Panc1 (cell line): ENCODE measurements at regions not wholly inside any gene's neighbourhood (a gene's known extent, or its start where the extent isn't known, plus 50 kb on each side); places are given as distances from the start of the nearest gene placed in this dataset.

Source experiments
- ATAC-seq: fragments of 200-7000 bp; cut with Tn5 transposase; 2 replicates; pipeline ENCODE4 v1.9.1; 2020; ENCODE audit warnings: mild to moderate bottlenecking, moderate library complexity
- BruUV-seq: library from RNA; stranded (reverse); fragments of 400-500 nt; replicated peaks from 2 replicates; lab custom pipeline; 2021; lab: Mats Ljungman, UMichigan
- CTCF ChIA-PET: fragments of 300-600 bp; sonication (Branson Sonifier 250); formaldehyde crosslinking; loops from one replicate; lab custom pipeline; 2022; ENCODE audit warnings: antibody characterized with exemption; lab: Charles Lee
- POLR2A ChIA-PET: fragments of 300-600 bp; sonication (Branson Sonifier 250); formaldehyde crosslinking; loops from one replicate; lab custom pipeline; 2022; ENCODE audit warnings: antibody characterized with exemption; lab: Charles Lee
- DNase-seq: peaks from one replicate; pipeline ENCODE4 v3.0.0-alpha.2; 2010; ENCODE audit warnings: low read depth, low spot score
- H3K27ac ChIP-seq: 2 replicates; pipeline ENCODE4 v1.5.1; 2011; ENCODE audit warnings: mild to moderate bottlenecking, low read length, inconsistent platforms
- H3K27me3 ChIP-seq: fragments of 200-500 bp; sonication (Bioruptor generic); 2 replicates; pipeline ENCODE4 v1.6.0; 2014; ENCODE audit warnings: low read length, inconsistent platforms; ENCODE audit not compliant: control insufficient read depth, insufficient read depth
- H3K36me3 ChIP-seq: fragments of 200-500 bp; sonication (Bioruptor generic); 2 replicates; pipeline ENCODE4 v1.5.1; 2014; ENCODE audit warnings: inconsistent platforms, mild to moderate bottlenecking, low read length, moderate library complexity; ENCODE audit not compliant: control insufficient read depth, insufficient read depth
- H3K4me1 ChIP-seq: 2 replicates; pipeline ENCODE4 v1.5.1; 2011; ENCODE audit warnings: inconsistent platforms, mild to moderate bottlenecking, low read length, moderate library complexity; ENCODE audit not compliant: control insufficient read depth, insufficient read depth
- H3K4me3 ChIP-seq, 2 experiments: 2 replicates each; pipeline ENCODE4 v1.5.1; 2011 to 2012; ENCODE audit warnings: low read depth in 2 of 2, low read length in 2 of 2, mild to moderate bottlenecking in 2 of 2, inconsistent platforms in 1 of 2, moderate library complexity in 1 of 2
- H3K9me3 ChIP-seq: fragments of 200-500 bp; sonication (Bioruptor generic); 2 replicates; pipeline ENCODE4 v1.5.1; 2014; ENCODE audit warnings: low read depth, mild to moderate bottlenecking, inconsistent platforms, low read length, moderate library complexity; ENCODE audit not compliant: control insufficient read depth, insufficient read depth
- POLR2AphosphoS5 ChIP-seq: IDR thresholded peaks from 2 replicates; pipeline ENCODE4 v1.6.1; 2012; ENCODE audit warnings: mild to moderate bottlenecking, low read depth, low read length, moderate library complexity
- SIN3A ChIP-seq: IDR thresholded peaks from 2 replicates; pipeline ENCODE4 v1.6.1; 2012; ENCODE audit warnings: low read depth, mild to moderate bottlenecking, low read length, moderate library complexity, borderline replicate concordance; ENCODE audit not compliant: insufficient read depth
- TCF7L2 ChIP-seq: IDR thresholded peaks from 2 replicates; pipeline ENCODE4 v1.6.1; 2011; ENCODE audit warnings: mild to moderate bottlenecking, low read depth, low read length, inconsistent platforms
- in situ Hi-C: cut with HindIII; loops from 2 replicates; pipeline ENCODE4 v1.10.0; 2016; ENCODE audit warnings: low sequenced_read_pairs, low pct_unique_long_range_greater_than_20kb
- intact Hi-C: fragments of 100-400 bp; cut with micrococcal nuclease; formaldehyde crosslinking; loops from one replicate; pipeline ENCODE4 v1.10.0; 2022; ENCODE audit not compliant: unreplicated experiment
- TF ChIP-seq, protein P1 (sequence below): fragments of 450-650 bp; IDR thresholded peaks from 2 replicates; pipeline ENCODE4 v1.5.1; 2017; ENCODE audit warnings: mild to moderate bottlenecking
- TF ChIP-seq, protein P2 (sequence below), 2 experiments: IDR thresholded peaks; 2 replicates each; pipeline ENCODE4 v1.6.1; 2011 to 2012; ENCODE audit warnings: low read depth in 2 of 2, control low read depth in 1 of 2, low read length in 1 of 2, mild to moderate bottlenecking in 1 of 2, moderate library complexity in 1 of 2; ENCODE audit not compliant: insufficient read depth in 1 of 2

DNA sequence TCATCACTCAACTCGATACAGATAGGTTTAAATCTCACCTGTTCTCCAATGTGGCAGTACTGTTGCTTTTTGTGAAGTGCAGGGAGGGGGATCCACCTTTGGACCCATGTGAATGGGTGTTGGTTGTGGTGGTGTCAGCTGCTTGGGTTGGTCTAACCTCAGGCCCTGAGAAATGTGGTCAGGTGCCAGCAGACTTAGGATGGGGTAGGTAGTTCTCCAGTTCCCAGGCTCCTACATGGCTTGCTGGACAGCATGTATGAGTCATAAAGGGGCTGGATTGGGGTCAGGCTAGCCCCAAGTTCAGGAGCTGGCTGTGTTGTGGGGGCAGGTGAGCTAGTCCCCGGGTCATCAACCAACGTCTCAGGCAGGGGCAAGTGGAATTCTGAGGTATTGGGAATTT, 472.6 kb upstream of the CNTNAP2 start:
- TF ChIP-seq POLR2AphosphoS5 (no peak), SIN3A (no peak), TCF7L2 (no peak)
- TF ChIP-seq, protein P1, sequence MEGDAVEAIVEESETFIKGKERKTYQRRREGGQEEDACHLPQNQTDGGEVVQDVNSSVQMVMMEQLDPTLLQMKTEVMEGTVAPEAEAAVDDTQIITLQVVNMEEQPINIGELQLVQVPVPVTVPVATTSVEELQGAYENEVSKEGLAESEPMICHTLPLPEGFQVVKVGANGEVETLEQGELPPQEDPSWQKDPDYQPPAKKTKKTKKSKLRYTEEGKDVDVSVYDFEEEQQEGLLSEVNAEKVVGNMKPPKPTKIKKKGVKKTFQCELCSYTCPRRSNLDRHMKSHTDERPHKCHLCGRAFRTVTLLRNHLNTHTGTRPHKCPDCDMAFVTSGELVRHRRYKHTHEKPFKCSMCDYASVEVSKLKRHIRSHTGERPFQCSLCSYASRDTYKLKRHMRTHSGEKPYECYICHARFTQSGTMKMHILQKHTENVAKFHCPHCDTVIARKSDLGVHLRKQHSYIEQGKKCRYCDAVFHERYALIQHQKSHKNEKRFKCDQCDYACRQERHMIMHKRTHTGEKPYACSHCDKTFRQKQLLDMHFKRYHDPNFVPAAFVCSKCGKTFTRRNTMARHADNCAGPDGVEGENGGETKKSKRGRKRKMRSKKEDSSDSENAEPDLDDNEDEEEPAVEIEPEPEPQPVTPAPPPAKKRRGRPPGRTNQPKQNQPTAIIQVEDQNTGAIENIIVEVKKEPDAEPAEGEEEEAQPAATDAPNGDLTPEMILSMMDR = no peak
- TF ChIP-seq, protein P2, sequence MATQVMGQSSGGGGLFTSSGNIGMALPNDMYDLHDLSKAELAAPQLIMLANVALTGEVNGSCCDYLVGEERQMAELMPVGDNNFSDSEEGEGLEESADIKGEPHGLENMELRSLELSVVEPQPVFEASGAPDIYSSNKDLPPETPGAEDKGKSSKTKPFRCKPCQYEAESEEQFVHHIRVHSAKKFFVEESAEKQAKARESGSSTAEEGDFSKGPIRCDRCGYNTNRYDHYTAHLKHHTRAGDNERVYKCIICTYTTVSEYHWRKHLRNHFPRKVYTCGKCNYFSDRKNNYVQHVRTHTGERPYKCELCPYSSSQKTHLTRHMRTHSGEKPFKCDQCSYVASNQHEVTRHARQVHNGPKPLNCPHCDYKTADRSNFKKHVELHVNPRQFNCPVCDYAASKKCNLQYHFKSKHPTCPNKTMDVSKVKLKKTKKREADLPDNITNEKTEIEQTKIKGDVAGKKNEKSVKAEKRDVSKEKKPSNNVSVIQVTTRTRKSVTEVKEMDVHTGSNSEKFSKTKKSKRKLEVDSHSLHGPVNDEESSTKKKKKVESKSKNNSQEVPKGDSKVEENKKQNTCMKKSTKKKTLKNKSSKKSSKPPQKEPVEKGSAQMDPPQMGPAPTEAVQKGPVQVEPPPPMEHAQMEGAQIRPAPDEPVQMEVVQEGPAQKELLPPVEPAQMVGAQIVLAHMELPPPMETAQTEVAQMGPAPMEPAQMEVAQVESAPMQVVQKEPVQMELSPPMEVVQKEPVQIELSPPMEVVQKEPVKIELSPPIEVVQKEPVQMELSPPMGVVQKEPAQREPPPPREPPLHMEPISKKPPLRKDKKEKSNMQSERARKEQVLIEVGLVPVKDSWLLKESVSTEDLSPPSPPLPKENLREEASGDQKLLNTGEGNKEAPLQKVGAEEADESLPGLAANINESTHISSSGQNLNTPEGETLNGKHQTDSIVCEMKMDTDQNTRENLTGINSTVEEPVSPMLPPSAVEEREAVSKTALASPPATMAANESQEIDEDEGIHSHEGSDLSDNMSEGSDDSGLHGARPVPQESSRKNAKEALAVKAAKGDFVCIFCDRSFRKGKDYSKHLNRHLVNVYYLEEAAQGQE (IDR thresholded peaks at IDR 0.05; ENCODE audit: insufficient read depth in 1 of 2, low read depth in 2 of 2, low read length in 1 of 2) = no peak
- no peak for ATAC-seq
- Histone ChIP-seq H3K36me3 (no peaks in the 10 kb centered on the region), H3K4me3 (no peak overlapping the region), H3K9me3 (no peaks in the 10 kb centered on the region; the same call in 1 of the 2 replicates), H3K4me1 (no peaks in the 10 kb centered on the region), H3K27me3 (no peaks in the 10 kb centered on the region), H3K27ac (no peak overlapping the region)
- intact Hi-C loops (no loop called here), in situ Hi-C loops (no loop called here)
- ChIA-PET CTCF (no interaction called here), POLR2A (no interaction called here)
- BruUV-seq = no TSS peak
- DNase-seq = no peak

DNA sequence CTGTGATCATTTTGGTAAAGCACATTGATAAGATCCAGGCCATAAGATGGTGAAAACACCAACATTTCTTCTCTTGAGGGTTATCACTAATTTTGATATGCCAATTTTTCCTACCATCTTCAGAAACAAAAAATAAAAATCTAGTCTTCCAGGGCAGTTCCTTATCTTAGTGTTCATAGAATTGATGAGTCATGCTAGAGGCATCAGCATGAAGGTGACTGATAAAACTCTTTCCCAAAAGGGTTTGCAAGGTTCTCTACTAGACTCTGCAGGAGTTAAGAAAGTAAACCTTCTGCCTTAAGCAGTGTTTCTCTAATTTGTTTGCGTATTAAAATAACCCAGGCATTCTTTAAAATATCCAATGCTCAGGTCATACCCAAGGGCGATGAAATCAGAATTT, 483.1 kb upstream of the CNTNAP2 start:
- Histone ChIP-seq H3K4me1 (no peaks in the 10 kb centered on the region), H3K27ac (no peak overlapping the region), H3K4me3 (no peak overlapping the region), H3K36me3 (no peaks in the 10 kb centered on the region), H3K27me3 (no peaks in the 10 kb centered on the region), H3K9me3 (no peaks in the 10 kb centered on the region)
- no TSS peak for BruUV-seq
- in situ Hi-C loops = no loop called here
- POLR2A ChIA-PET = no interaction called here
- TF ChIP-seq SIN3A = no peak
- TF ChIP-seq, protein P1 = no peak
- TF ChIP-seq POLR2AphosphoS5 = no peak
- TF ChIP-seq TCF7L2 = no peak
- TF ChIP-seq, protein P2 (IDR thresholded peaks at IDR 0.05; ENCODE audit: insufficient read depth in 1 of 2, low read depth in 2 of 2, low read length in 1 of 2) = no peak
- ATAC-seq = no peak
- CTCF ChIA-PET = no interaction called here
- intact Hi-C loops = no loop called here
- DNase-seq = no peak
